OCI-LY7 (cell line): ENCODE measurements at regions not wholly inside any gene's neighbourhood (a gene's known extent, or its start where the extent isn't known, plus 50 kb on each side); places are given as distances from the start of the nearest gene placed in this dataset.

Experiments used
- BruUV-seq: library from RNA; stranded (reverse); fragments of 400-500 nt; replicated peaks from 2 replicates; lab custom pipeline; 2021; lab: Mats Ljungman, UMichigan
- CTCF ChIA-PET: fragments of 300-600 bp; sonication (Branson Sonifier 250); formaldehyde crosslinking; loops from one replicate; lab custom pipeline; 2022; ENCODE audit warnings: antibody characterized with exemption; ENCODE audit not compliant: unreplicated experiment; lab: Charles Lee
- POLR2A ChIA-PET: fragments of 300-600 bp; sonication (Branson Sonifier 250); formaldehyde crosslinking; loops from one replicate; lab custom pipeline; 2022; ENCODE audit warnings: antibody characterized with exemption; lab: Charles Lee
- DNase-seq: peaks from one replicate; pipeline ENCODE4 v3.0.0-alpha.2; 2015; ENCODE audit warnings: low spot score
- H2AFZ ChIP-seq: fragments of 200-600 bp; sonication (generic), shearing (Covaris generic); 2 replicates; pipeline ENCODE4 v1.6.1; 2014; ENCODE audit warnings: mild to moderate bottlenecking, antibody characterized with exemption, low read length, moderate library complexity
- H3K27ac ChIP-seq: fragments of 200-600 bp; sonication (generic); 2 replicates; pipeline ENCODE4 v1.5.1; 2014; ENCODE audit warnings: mixed run types, low read depth, mild to moderate bottlenecking, moderate library complexity, low read length, inconsistent platforms; ENCODE audit not compliant: poor library complexity, severe bottlenecking
- H3K36me3 ChIP-seq: fragments of 200-600 bp; sonication (generic); 2 replicates; pipeline ENCODE4 v1.6.1; 2014; ENCODE audit warnings: mild to moderate bottlenecking, antibody characterized with exemption, low read length, moderate library complexity, mixed read lengths; ENCODE audit not compliant: insufficient read depth
- H3K4me1 ChIP-seq: fragments of 200-600 bp; sonication (generic); 2 replicates; pipeline ENCODE4 v1.5.1; 2014; ENCODE audit warnings: mild to moderate bottlenecking, low read length; ENCODE audit not compliant: insufficient read depth, poor library complexity, severe bottlenecking
- H3K4me2 ChIP-seq: fragments of 200-600 bp; sonication (generic); 2 replicates; pipeline ENCODE4 v1.6.1; 2014; ENCODE audit warnings: mild to moderate bottlenecking, low read length
- H3K4me3 ChIP-seq: fragments of 200-600 bp; sonication (generic); 2 replicates; pipeline ENCODE4 v1.5.1; 2014; ENCODE audit warnings: mild to moderate bottlenecking, low read depth, low read length; ENCODE audit not compliant: poor library complexity, severe bottlenecking
- H3K79me2 ChIP-seq: fragments of 200-600 bp; sonication (generic); 2 replicates; pipeline ENCODE4 v1.6.1; 2016; ENCODE audit warnings: low read depth, mild to moderate bottlenecking, low read length, moderate library complexity, mixed read lengths; ENCODE audit not compliant: insufficient read depth
- H3K9me2 ChIP-seq: fragments of 200-600 bp; sonication (generic); 2 replicates; pipeline ENCODE4 v1.6.1; 2016; ENCODE audit warnings: mild to moderate bottlenecking, low read length, mixed read lengths; ENCODE audit not compliant: insufficient read depth
- H3K9me3 ChIP-seq: fragments of 200-600 bp; sonication (generic); 2 replicates; pipeline ENCODE4 v1.6.1; 2014; ENCODE audit warnings: mild to moderate bottlenecking, mixed run types, low read length, mixed read lengths
- H4K20me1 ChIP-seq: fragments of 200-600 bp; sonication (generic); 2 replicates; pipeline ENCODE4 v1.6.1; 2014; ENCODE audit warnings: mild to moderate bottlenecking, antibody characterized with exemption, low read length, moderate library complexity, mixed read lengths; ENCODE audit not compliant: insufficient read depth
- CTCF ChIP-seq: fragments of 200-600 bp; sonication (generic); conservative IDR thresholded peaks from 2 replicates; pipeline ENCODE4 v1.5.1; 2014; ENCODE audit warnings: mild to moderate bottlenecking, antibody characterized with exemption, low read length, moderate library complexity, mixed read lengths
- EZH2phosphoT487 ChIP-seq: fragments of 200-600 bp; sonication (generic); IDR thresholded peaks from 2 replicates; pipeline ENCODE4 v1.6.1; 2018; ENCODE audit warnings: low read depth, borderline replicate concordance, mild to moderate bottlenecking, mixed run types, antibody characterized with exemption, low read length, moderate library complexity, mixed read lengths
- intact Hi-C: fragments of 100-400 bp; cut with micrococcal nuclease; formaldehyde crosslinking; loops from one replicate; pipeline ENCODE4 v1.10.0; 2022; ENCODE audit not compliant: unreplicated experiment

- Histone ChIP-seq H3K79me2 (no peaks in the 10 kb centered on the region), H3K9me2 (no peaks in the 10 kb centered on the region), H3K9me3 (no peaks in the 10 kb centered on the region), H3K4me2 (no peak overlapping the region), H3K4me3 (no peak overlapping the region), H3K36me3 (no peaks in the 10 kb centered on the region), H3K27ac (no peak overlapping the region), H3K4me1 (no peaks in the 10 kb centered on the region), H2AFZ (no peak overlapping the region), H4K20me1 (no peaks in the 10 kb centered on the region)
- BruUV-seq = no TSS peak
- POLR2A ChIA-PET = no interaction called here
- no peak for TF ChIP-seq CTCF
- TF ChIP-seq EZH2phosphoT487 = no peak
- intact Hi-C loops = loop anchor here (10.0 kb wide), 3 partner anchors 255 to 565 kb away; no protein-coding TSS in a partner anchor
- DNase-seq = no peak
- CTCF ChIA-PET = no interaction called here
Observed at GRCh38 chr20:9969626-9970025, 65.2 kb upstream of the ANKEF1 start.

- BruUV-seq = no TSS peak
- H3K4me1 ChIP-seq = no peaks in the 10 kb centered on the region
- H2AFZ ChIP-seq = no peak overlapping the region
- no peak for TF ChIP-seq CTCF
- no peak for TF ChIP-seq EZH2phosphoT487
- POLR2A ChIA-PET = interaction anchor here (0.9 kb wide), 1 partner anchor 13 kb away, joined by 3 read pairs; no protein-coding TSS in a partner anchor
- no peak overlapping the region for H3K4me3 ChIP-seq
- CTCF ChIA-PET = no interaction called here
- intact Hi-C loops = no loop called here
- no peak for DNase-seq
- no peaks in the 10 kb centered on the region for H3K79me2 ChIP-seq
- no peaks in the 10 kb centered on the region for H3K36me3 ChIP-seq
- no peaks in the 10 kb centered on the region for H4K20me1 ChIP-seq
- H3K9me3 ChIP-seq = no peaks in the 10 kb centered on the region
- H3K27ac ChIP-seq = no peak overlapping the region
- no peak overlapping the region for H3K4me2 ChIP-seq
- H3K9me2 ChIP-seq = no peaks in the 10 kb centered on the region
Observed at GRCh38 chr20:9968015-9968414, 66.8 kb upstream of the ANKEF1 start.

GRCh38 chr20:9966966-9967365 lies 67.8 kb upstream of the ANKEF1 start:
- intact Hi-C loops = no loop called here
- no peak overlapping the region for H3K27ac ChIP-seq
- ChIA-PET CTCF (no interaction called here), POLR2A (interaction anchor here (0.6 kb wide), 1 partner anchor 172 kb away, joined by 3 read pairs; no protein-coding TSS in a partner anchor)
- no peaks in the 10 kb centered on the region for H3K9me3 ChIP-seq
- TF ChIP-seq EZH2phosphoT487 (no peak), CTCF (peak; percentile 61)
- no peaks in the 10 kb centered on the region for H3K9me2 ChIP-seq
- H2AFZ ChIP-seq = no peak overlapping the region
- H3K79me2 ChIP-seq = no peaks in the 10 kb centered on the region
- no peak for DNase-seq
- H4K20me1 ChIP-seq = no peaks in the 10 kb centered on the region
- no peaks in the 10 kb centered on the region for H3K36me3 ChIP-seq
- no peaks in the 10 kb centered on the region for H3K4me1 ChIP-seq
- H3K4me3 ChIP-seq = no peak overlapping the region
- no TSS peak for BruUV-seq
- H3K4me2 ChIP-seq = no peak overlapping the region
